Panc1 (cell line): ENCODE measurements at regions not wholly inside any gene's neighbourhood (a gene's known extent, or its start where the extent isn't known, plus 50 kb on each side); places are given as distances from the start of the nearest gene placed in this dataset.

ENCODE experiments used
- ATAC-seq: fragments of 200-7000 bp; cut with Tn5 transposase; 2 replicates; pipeline ENCODE4 v1.9.1; 2020; ENCODE audit warnings: mild to moderate bottlenecking, moderate library complexity
- BruUV-seq: library from RNA; stranded (reverse); fragments of 400-500 nt; replicated peaks from 2 replicates; lab custom pipeline; 2021; lab: Mats Ljungman, UMichigan
- CTCF ChIA-PET: fragments of 300-600 bp; sonication (Branson Sonifier 250); formaldehyde crosslinking; loops from one replicate; lab custom pipeline; 2022; ENCODE audit warnings: antibody characterized with exemption; lab: Charles Lee
- POLR2A ChIA-PET: fragments of 300-600 bp; sonication (Branson Sonifier 250); formaldehyde crosslinking; loops from one replicate; lab custom pipeline; 2022; ENCODE audit warnings: antibody characterized with exemption; lab: Charles Lee
- DNase-seq: peaks from one replicate; pipeline ENCODE4 v3.0.0-alpha.2; 2010; ENCODE audit warnings: low read depth, low spot score
- H3K27ac ChIP-seq: 2 replicates; pipeline ENCODE4 v1.5.1; 2011; ENCODE audit warnings: mild to moderate bottlenecking, low read length, inconsistent platforms
- H3K27me3 ChIP-seq: fragments of 200-500 bp; sonication (Bioruptor generic); 2 replicates; pipeline ENCODE4 v1.6.0; 2014; ENCODE audit warnings: low read length, inconsistent platforms; ENCODE audit not compliant: control insufficient read depth, insufficient read depth
- H3K36me3 ChIP-seq: fragments of 200-500 bp; sonication (Bioruptor generic); 2 replicates; pipeline ENCODE4 v1.5.1; 2014; ENCODE audit warnings: inconsistent platforms, mild to moderate bottlenecking, low read length, moderate library complexity; ENCODE audit not compliant: control insufficient read depth, insufficient read depth
- H3K4me1 ChIP-seq: 2 replicates; pipeline ENCODE4 v1.5.1; 2011; ENCODE audit warnings: inconsistent platforms, mild to moderate bottlenecking, low read length, moderate library complexity; ENCODE audit not compliant: control insufficient read depth, insufficient read depth
- H3K4me3 ChIP-seq, 2 experiments: 2 replicates each; pipeline ENCODE4 v1.5.1; 2011 to 2012; ENCODE audit warnings: low read depth in 2 of 2, low read length in 2 of 2, mild to moderate bottlenecking in 2 of 2, inconsistent platforms in 1 of 2, moderate library complexity in 1 of 2
- H3K9me3 ChIP-seq: fragments of 200-500 bp; sonication (Bioruptor generic); 2 replicates; pipeline ENCODE4 v1.5.1; 2014; ENCODE audit warnings: low read depth, mild to moderate bottlenecking, inconsistent platforms, low read length, moderate library complexity; ENCODE audit not compliant: control insufficient read depth, insufficient read depth
- POLR2AphosphoS5 ChIP-seq: IDR thresholded peaks from 2 replicates; pipeline ENCODE4 v1.6.1; 2012; ENCODE audit warnings: mild to moderate bottlenecking, low read depth, low read length, moderate library complexity
- SIN3A ChIP-seq: IDR thresholded peaks from 2 replicates; pipeline ENCODE4 v1.6.1; 2012; ENCODE audit warnings: low read depth, mild to moderate bottlenecking, low read length, moderate library complexity, borderline replicate concordance; ENCODE audit not compliant: insufficient read depth
- TCF7L2 ChIP-seq: IDR thresholded peaks from 2 replicates; pipeline ENCODE4 v1.6.1; 2011; ENCODE audit warnings: mild to moderate bottlenecking, low read depth, low read length, inconsistent platforms
- in situ Hi-C: cut with HindIII; loops from 2 replicates; pipeline ENCODE4 v1.10.0; 2016; ENCODE audit warnings: low sequenced_read_pairs, low pct_unique_long_range_greater_than_20kb
- intact Hi-C: fragments of 100-400 bp; cut with micrococcal nuclease; formaldehyde crosslinking; loops from one replicate; pipeline ENCODE4 v1.10.0; 2022; ENCODE audit not compliant: unreplicated experiment
- TF ChIP-seq, protein P1 (sequence below), 2 experiments: IDR thresholded peaks; 2 replicates each; pipeline ENCODE4 v1.6.1; 2011 to 2012; ENCODE audit warnings: low read depth in 2 of 2, control low read depth in 1 of 2, low read length in 1 of 2, mild to moderate bottlenecking in 1 of 2, moderate library complexity in 1 of 2; ENCODE audit not compliant: insufficient read depth in 1 of 2
- TF ChIP-seq, protein P2 (sequence below): fragments of 450-650 bp; IDR thresholded peaks from 2 replicates; pipeline ENCODE4 v1.5.1; 2017; ENCODE audit warnings: mild to moderate bottlenecking

DNA sequence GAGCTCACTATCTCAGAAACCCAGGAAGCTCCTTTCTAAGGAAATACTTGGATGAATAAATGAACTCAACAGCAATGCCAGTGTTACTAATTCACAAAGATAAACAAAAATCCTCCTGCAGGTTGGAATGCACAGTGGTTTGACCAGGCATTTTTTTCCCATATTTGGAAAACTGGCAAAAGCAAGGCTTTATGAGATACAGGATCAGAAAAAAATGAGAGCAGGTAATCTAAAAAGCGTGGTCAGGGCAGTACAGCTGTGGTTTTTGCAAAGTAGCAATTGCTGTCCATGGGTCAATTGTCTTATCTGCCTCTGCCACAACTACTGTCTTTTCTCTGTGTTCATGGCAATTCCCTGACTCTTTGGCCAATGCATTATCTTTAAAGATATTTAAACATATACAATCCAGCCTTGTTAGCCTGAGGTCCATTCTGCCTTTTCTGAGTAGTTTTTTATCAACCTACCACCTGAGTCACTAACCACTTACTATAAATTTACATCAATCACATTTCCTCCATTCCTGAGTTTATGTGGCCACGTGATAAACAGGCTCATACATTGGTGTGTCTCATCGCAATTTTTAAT lies 564.5 kb upstream of the IGFBP3 start:
- ChIA-PET CTCF (no interaction called here), POLR2A (interaction anchor here (0.6 kb wide), 1 partner anchor 188 kb away, joined by 3 read pairs; no protein-coding TSS in a partner anchor)
- intact Hi-C loops = no loop called here
- DNase-seq (no peak), ATAC-seq (no peak)
- Histone ChIP-seq H3K4me3 (no peak overlapping the region), H3K4me1 (no peaks in the 10 kb centered on the region), H3K9me3 (no peaks in the 10 kb centered on the region), H3K27me3 (no peaks in the 10 kb centered on the region), H3K27ac (no peak overlapping the region), H3K36me3 (no peaks in the 10 kb centered on the region)
- BruUV-seq = no TSS peak
- TF ChIP-seq POLR2AphosphoS5 = no peak
- TF ChIP-seq, protein P1, sequence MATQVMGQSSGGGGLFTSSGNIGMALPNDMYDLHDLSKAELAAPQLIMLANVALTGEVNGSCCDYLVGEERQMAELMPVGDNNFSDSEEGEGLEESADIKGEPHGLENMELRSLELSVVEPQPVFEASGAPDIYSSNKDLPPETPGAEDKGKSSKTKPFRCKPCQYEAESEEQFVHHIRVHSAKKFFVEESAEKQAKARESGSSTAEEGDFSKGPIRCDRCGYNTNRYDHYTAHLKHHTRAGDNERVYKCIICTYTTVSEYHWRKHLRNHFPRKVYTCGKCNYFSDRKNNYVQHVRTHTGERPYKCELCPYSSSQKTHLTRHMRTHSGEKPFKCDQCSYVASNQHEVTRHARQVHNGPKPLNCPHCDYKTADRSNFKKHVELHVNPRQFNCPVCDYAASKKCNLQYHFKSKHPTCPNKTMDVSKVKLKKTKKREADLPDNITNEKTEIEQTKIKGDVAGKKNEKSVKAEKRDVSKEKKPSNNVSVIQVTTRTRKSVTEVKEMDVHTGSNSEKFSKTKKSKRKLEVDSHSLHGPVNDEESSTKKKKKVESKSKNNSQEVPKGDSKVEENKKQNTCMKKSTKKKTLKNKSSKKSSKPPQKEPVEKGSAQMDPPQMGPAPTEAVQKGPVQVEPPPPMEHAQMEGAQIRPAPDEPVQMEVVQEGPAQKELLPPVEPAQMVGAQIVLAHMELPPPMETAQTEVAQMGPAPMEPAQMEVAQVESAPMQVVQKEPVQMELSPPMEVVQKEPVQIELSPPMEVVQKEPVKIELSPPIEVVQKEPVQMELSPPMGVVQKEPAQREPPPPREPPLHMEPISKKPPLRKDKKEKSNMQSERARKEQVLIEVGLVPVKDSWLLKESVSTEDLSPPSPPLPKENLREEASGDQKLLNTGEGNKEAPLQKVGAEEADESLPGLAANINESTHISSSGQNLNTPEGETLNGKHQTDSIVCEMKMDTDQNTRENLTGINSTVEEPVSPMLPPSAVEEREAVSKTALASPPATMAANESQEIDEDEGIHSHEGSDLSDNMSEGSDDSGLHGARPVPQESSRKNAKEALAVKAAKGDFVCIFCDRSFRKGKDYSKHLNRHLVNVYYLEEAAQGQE (IDR thresholded peaks at IDR 0.05; ENCODE audit: insufficient read depth in 1 of 2, low read depth in 2 of 2, low read length in 1 of 2) = no peak
- no peak for TF ChIP-seq SIN3A
- TF ChIP-seq TCF7L2 = no peak
- TF ChIP-seq, protein P2, sequence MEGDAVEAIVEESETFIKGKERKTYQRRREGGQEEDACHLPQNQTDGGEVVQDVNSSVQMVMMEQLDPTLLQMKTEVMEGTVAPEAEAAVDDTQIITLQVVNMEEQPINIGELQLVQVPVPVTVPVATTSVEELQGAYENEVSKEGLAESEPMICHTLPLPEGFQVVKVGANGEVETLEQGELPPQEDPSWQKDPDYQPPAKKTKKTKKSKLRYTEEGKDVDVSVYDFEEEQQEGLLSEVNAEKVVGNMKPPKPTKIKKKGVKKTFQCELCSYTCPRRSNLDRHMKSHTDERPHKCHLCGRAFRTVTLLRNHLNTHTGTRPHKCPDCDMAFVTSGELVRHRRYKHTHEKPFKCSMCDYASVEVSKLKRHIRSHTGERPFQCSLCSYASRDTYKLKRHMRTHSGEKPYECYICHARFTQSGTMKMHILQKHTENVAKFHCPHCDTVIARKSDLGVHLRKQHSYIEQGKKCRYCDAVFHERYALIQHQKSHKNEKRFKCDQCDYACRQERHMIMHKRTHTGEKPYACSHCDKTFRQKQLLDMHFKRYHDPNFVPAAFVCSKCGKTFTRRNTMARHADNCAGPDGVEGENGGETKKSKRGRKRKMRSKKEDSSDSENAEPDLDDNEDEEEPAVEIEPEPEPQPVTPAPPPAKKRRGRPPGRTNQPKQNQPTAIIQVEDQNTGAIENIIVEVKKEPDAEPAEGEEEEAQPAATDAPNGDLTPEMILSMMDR = no peak
- in situ Hi-C loops = no loop called here

DNA sequence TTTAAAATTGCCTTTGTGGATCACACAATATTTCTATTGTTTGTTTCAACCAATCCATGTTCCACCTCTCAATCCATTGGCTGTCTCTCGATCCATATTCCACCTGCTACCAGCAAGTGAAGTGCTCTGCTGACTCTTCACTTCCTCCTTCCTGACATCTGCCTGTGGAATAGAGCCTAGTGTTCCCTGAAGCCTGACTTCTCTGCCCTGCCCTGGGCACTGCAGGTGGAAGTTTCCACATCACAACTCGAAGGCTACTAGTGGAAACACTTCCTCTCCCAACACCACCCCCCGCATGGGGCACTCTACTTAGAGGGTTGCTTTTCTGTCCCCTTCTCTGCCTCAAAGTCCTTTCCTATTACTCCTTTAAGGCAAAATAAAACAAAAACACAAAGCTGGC lies 563.8 kb upstream of the IGFBP3 start:
- Histone ChIP-seq H3K27me3 (no peaks in the 10 kb centered on the region), H3K27ac (no peak overlapping the region), H3K36me3 (no peaks in the 10 kb centered on the region), H3K4me1 (no peaks in the 10 kb centered on the region), H3K9me3 (no peaks in the 10 kb centered on the region), H3K4me3 (no peak overlapping the region)
- BruUV-seq = no TSS peak
- no peak for TF ChIP-seq POLR2AphosphoS5
- intact Hi-C loops = no loop called here
- POLR2A ChIA-PET = interaction anchor here (0.6 kb wide), 1 partner anchor 188 kb away, joined by 3 read pairs; no protein-coding TSS in a partner anchor
- in situ Hi-C loops = no loop called here
- DNase-seq (no peak), ATAC-seq (no peak)
- CTCF ChIA-PET = no interaction called here

DNA sequence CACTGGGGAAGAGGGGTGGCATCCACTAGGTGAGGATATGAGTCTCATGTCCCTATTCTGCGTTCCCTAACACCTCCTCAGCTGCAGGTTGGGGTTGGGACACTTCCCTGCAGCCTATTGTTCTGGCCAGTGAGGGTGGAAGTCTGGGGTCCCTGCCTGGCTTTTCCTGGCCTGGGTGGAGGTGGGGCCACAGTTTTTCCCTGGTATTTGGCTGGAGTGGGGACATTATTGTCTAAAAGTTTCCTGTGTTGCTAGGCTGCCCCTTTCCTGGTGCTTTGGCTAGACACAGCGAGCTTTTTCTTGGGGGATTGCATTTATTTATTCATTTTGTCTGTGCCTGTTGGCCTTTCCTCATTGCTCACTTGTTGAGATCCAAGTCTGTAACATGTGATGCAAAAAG lies 559.5 kb upstream of the IGFBP3 start:
- DNase-seq (no peak), ATAC-seq (no peak)
- H3K27ac ChIP-seq = no peak overlapping the region
- H3K9me3 ChIP-seq = no peaks in the 10 kb centered on the region
- TF ChIP-seq, protein P1 (IDR thresholded peaks at IDR 0.05; ENCODE audit: insufficient read depth in 1 of 2, low read depth in 2 of 2, low read length in 1 of 2) = no peak
- TF ChIP-seq POLR2AphosphoS5 = no peak
- no peak for TF ChIP-seq TCF7L2
- TF ChIP-seq, protein P2 = no peak
- no peak for TF ChIP-seq SIN3A
- no peaks in the 10 kb centered on the region for H3K4me1 ChIP-seq
- CTCF ChIA-PET = no interaction called here
- no peaks in the 10 kb centered on the region for H3K27me3 ChIP-seq
- no peaks in the 10 kb centered on the region for H3K36me3 ChIP-seq
- POLR2A ChIA-PET = no interaction called here
- BruUV-seq = no TSS peak
- no peak overlapping the region for H3K4me3 ChIP-seq
- in situ Hi-C loops (no loop called here), intact Hi-C loops (no loop called here)
